ENCODE measurements at regions not wholly inside any gene's neighbourhood (a gene's known extent, or its start where the extent isn't known, plus 50 kb on each side); places are given as distances from the start of the nearest gene placed in this dataset.
A peak's percentile ranks its signal among the peaks of the same experiment; 100 is the strongest.

DNA sequence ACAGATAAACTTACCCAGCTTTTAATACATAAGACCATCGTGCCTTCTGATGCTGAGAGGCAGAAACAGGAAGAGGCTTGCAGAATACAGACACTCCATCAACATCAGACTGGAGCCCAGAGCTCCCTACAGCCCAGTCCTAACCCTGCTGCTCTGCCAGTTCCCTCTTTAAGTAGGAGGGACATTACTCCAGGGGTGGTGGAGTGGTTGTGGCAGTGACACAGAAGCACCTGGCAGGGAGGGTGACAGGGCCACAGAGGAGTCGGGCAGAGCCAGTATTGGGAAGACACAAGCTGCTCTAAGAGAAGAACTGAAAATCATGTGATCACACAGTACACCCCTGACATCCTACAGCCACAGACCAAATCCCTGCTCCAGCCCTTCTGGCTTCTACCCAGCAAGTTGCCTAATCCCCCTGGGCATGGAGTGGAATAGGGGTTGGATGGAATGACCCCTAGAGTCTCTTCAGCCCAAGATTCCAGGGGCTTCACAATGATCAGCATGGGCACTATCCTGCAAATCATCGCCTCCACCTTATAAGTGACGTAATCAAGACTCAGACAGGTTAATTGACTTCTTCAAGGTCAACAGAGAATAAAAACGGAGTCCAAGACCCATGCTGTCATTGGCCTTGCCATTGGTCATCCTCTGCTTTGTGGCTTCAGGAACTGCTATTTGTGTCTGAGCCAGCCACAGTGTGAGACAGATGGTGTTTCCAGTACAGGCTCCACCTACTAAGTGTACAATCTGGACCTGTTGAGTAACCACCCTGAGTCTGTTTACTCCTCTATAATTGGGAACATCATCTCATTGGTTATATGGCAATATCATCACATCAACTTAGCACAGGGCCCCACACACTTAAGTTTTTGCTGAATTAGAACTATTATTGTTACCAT, 61.1 kb upstream of the ZMIZ1 start:
- Histone ChIP-seq H3K27ac (no peak overlapping the region), H3K4me3 (no peak overlapping the region), H3K4me1 (ENCODE audit: insufficient read depth) (no peaks in the 10 kb centered on the region), H3K36me3 (no peaks in the 10 kb centered on the region), H3K9me3 (no peaks in the 10 kb centered on the region), H3K27me3 (no peaks in the 10 kb centered on the region)
- TF ChIP-seq, protein P1, sequence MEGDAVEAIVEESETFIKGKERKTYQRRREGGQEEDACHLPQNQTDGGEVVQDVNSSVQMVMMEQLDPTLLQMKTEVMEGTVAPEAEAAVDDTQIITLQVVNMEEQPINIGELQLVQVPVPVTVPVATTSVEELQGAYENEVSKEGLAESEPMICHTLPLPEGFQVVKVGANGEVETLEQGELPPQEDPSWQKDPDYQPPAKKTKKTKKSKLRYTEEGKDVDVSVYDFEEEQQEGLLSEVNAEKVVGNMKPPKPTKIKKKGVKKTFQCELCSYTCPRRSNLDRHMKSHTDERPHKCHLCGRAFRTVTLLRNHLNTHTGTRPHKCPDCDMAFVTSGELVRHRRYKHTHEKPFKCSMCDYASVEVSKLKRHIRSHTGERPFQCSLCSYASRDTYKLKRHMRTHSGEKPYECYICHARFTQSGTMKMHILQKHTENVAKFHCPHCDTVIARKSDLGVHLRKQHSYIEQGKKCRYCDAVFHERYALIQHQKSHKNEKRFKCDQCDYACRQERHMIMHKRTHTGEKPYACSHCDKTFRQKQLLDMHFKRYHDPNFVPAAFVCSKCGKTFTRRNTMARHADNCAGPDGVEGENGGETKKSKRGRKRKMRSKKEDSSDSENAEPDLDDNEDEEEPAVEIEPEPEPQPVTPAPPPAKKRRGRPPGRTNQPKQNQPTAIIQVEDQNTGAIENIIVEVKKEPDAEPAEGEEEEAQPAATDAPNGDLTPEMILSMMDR (IDR thresholded peaks at IDR 0.05) = no peak
- TF ChIP-seq POLR2A (IDR thresholded peaks at IDR 0.05) (no peak), EP300 (IDR thresholded peaks at IDR 0.05) (no peak)
- intact Hi-C loops (cut with DNase I) = no loop called here
- DNase-seq = peak in 1 of 5 donors; percentile 59
- 78 to 83% (median 82%) methylated on average over 5 of the region's 5 CpGs for WGBS, 3 donors

DNA sequence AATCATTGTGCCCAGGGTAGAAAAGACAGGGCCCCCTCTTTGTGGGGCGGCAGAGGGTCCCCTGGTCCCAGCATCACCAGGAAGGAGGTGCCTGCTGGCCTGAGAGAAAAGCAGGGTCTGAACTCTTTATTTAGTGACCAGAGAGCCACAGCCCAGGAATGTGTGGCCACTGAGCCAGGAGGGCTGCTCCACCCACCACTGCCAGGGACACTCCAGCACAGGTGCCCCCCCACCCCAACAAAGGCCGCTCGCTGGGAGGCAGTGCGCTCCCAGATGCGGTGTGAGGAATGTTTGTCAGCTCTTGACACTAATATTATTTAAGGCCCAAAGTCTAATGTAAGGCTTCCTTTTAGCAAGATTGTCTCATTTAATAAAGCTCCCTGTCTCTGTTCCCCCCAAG, 59.6 kb upstream of the ZMIZ1 start:
- no peak overlapping the region for H3K27ac ChIP-seq
- H3K36me3 ChIP-seq = no peaks in the 10 kb centered on the region
- no peak overlapping the region for H3K4me3 ChIP-seq
- H3K27me3 ChIP-seq = no peaks in the 10 kb centered on the region
- intact Hi-C loops (cut with DNase I) = no loop called here
- TF ChIP-seq EP300 (IDR thresholded peaks at IDR 0.05) (no peak), POLR2A (IDR thresholded peaks at IDR 0.05) (no peak)
- TF ChIP-seq, protein P1 (IDR thresholded peaks at IDR 0.05) = no peak
- no peaks in the 10 kb centered on the region for H3K9me3 ChIP-seq
- DNase-seq = no peak
- 90 to 93% (median 93%) methylated on average over 5 of the region's 5 CpGs for WGBS, 3 donors
- H3K4me1 ChIP-seq (ENCODE audit: insufficient read depth) = no peaks in the 10 kb centered on the region

DNA sequence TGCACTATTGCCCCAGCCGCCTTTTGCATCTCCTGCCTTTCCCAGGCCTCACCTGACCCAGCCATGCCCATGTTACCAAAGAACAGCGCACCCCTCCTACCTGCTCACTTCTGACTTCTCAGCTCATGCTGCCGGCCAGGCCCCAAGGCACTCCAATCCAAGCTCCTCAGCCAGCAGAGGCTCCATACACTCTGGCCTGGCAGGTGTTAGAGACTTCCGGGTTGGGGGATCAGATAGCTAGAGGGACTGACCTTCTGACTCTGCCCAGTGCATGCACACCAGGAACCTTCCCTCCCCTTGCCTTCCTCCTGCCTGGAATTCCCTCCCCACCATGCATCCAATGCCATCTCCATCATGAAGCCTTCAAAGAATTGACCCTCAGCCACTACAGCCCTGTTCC, 56.2 kb upstream of the ZMIZ1 start:
- no peak overlapping the region for H3K4me3 ChIP-seq
- TF ChIP-seq, protein P1 (IDR thresholded peaks at IDR 0.05) = no peak
- TF ChIP-seq POLR2A (IDR thresholded peaks at IDR 0.05) = no peak
- no peak for TF ChIP-seq EP300 (IDR thresholded peaks at IDR 0.05)
- no peak overlapping the region for H3K27ac ChIP-seq
- no peaks in the 10 kb centered on the region for H3K27me3 ChIP-seq
- H3K9me3 ChIP-seq = no peaks in the 10 kb centered on the region
- intact Hi-C loops (cut with DNase I) = no loop called here
- H3K36me3 ChIP-seq = no peaks in the 10 kb centered on the region
- H3K4me1 ChIP-seq (ENCODE audit: insufficient read depth) = peaks cover 6% of the 10 kb centered on the region
- WGBS, 3 donors = 84 to 93% (median 90%) methylated on average over 4 of the region's 4 CpGs
- no peak for DNase-seq

DNA sequence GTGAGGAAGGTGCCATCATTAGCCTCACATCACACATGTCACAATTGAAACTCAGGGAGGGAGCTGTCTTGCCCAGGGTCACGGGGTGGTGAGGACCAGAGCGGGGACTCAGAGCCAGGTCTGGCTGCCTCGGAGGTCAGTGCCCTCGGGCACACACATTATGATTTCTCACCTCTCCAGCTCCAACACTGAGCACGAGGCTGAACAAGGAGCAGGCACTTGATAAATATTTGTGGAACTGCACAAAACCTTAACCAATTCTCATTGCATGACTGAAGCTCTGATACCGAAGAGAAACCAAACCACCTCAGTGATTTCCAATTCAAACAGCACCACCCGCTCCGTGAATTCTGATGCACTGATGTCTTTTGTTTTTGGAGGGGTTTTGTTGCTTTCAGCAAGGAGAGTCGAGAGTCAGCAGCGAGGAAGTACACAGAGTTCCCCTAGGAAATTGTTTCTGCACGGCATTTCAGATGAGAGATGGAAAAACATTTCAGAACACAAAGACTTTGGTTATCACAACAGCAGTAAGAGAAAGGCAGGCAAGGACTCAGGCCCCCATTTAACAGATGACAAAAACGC, 55.3 kb upstream of the ZMIZ1 start:
- H3K4me1 ChIP-seq (ENCODE audit: insufficient read depth) = peaks cover 6% of the 10 kb centered on the region
- intact Hi-C loops (cut with DNase I) = no loop called here
- peak overlapping the region in 1 of 2 donors; percentile 52 for H3K27ac ChIP-seq
- TF ChIP-seq POLR2A (IDR thresholded peaks at IDR 0.05) = no peak
- TF ChIP-seq, protein P1 (IDR thresholded peaks at IDR 0.05) = no peak
- TF ChIP-seq EP300 (IDR thresholded peaks at IDR 0.05) = no peak
- no peaks in the 10 kb centered on the region for H3K36me3 ChIP-seq
- H3K27me3 ChIP-seq = no peaks in the 10 kb centered on the region
- no peak overlapping the region for H3K4me3 ChIP-seq
- 64 to 83% (median 72%) methylated on average over 12 of the region's 12 CpGs for WGBS, 3 donors
- no peaks in the 10 kb centered on the region for H3K9me3 ChIP-seq
- no peak for DNase-seq
